IMR-90 (cell line): ENCODE measurements at regions not wholly inside any gene's neighbourhood (a gene's known extent, or its start where the extent isn't known, plus 50 kb on each side); places are given as distances from the start of the nearest gene placed in this dataset.

Experiments
- ATAC-seq: fragments of 200-7000 bp; cut with Tn5 transposase; 2 replicates; pipeline ENCODE4 v1.9.1; 2020; ENCODE audit warnings: low read depth, mild to moderate bottlenecking, moderate library complexity
- BruUV-seq: library from RNA; stranded (reverse); fragments of 400-500 nt; replicated peaks from 2 replicates; lab custom pipeline; 2021; lab: Mats Ljungman, UMichigan
- CTCF ChIA-PET: fragments of 300-600 bp; formaldehyde crosslinking; extraction: SDS; loops from one replicate; lab custom pipeline; 2021; ENCODE audit warnings: antibody characterized with exemption; lab: Yijun Ruan, JAX
- POLR2A ChIA-PET: fragments of 300-600 bp; sonication (Branson Sonifier 250); formaldehyde crosslinking; loops from one replicate; lab custom pipeline; 2022; ENCODE audit warnings: antibody characterized with exemption; ENCODE audit not compliant: unreplicated experiment; lab: Charles Lee
- DNase-seq: peaks from one replicate; pipeline ENCODE4 v3.0.0; 2013
- H2AFZ ChIP-seq: replicated peaks from 2 replicates; pipeline ENCODE3; 2013; ENCODE audit warnings: low read length, mild to moderate bottlenecking; ENCODE audit not compliant: poor library complexity
- H2AK5ac ChIP-seq: 2 replicates; pipeline ENCODE4 v1.6.1; 2013; ENCODE audit warnings: low read depth, low read length, inconsistent platforms
- H2AK9ac ChIP-seq: replicated peaks from 2 replicates; pipeline ENCODE3; 2013; ENCODE audit warnings: mild to moderate bottlenecking, low read depth, low read length, moderate library complexity; ENCODE audit not compliant: poor library complexity
- H2BK120ac ChIP-seq: 2 replicates; pipeline ENCODE4 v1.6.1; 2013; ENCODE audit warnings: low read depth, low read length, inconsistent platforms
- H2BK15ac ChIP-seq: 3 replicates; pipeline ENCODE4 v1.6.1; 2013; ENCODE audit warnings: low read depth, low read length, inconsistent platforms
- H2BK20ac ChIP-seq: 2 replicates; pipeline ENCODE4 v1.6.1; 2013; ENCODE audit warnings: low read depth, mild to moderate bottlenecking, inconsistent platforms, low read length, moderate library complexity
- H2BK5ac ChIP-seq: 2 replicates; pipeline ENCODE4 v1.6.1; 2013; ENCODE audit warnings: mild to moderate bottlenecking, low read depth, low read length, inconsistent platforms; ENCODE audit not compliant: poor library complexity, severe bottlenecking
- H3K14ac ChIP-seq: replicated peaks from 2 replicates; pipeline ENCODE4 v1.6.1; 2013; ENCODE audit warnings: low read depth, low read length, inconsistent platforms
- H3K18ac ChIP-seq: 2 replicates; pipeline ENCODE4 v1.6.1; 2013; ENCODE audit warnings: low read depth, low read length, control low read depth
- H3K23ac ChIP-seq: 2 replicates; pipeline ENCODE4 v1.6.1; 2013; ENCODE audit warnings: low read depth, low read length, inconsistent platforms
- H3K27ac ChIP-seq: 2 replicates; pipeline ENCODE4 v1.5.1; 2013; ENCODE audit warnings: mild to moderate bottlenecking, control low read depth, low read length; ENCODE audit not compliant: insufficient read depth
- H3K27me3 ChIP-seq: 2 replicates; pipeline ENCODE4 v1.6.1; 2013; ENCODE audit warnings: low read length; ENCODE audit not compliant: control insufficient read depth, insufficient read depth
- H3K36me3 ChIP-seq: 2 replicates; pipeline ENCODE4 v1.6.1; 2013; ENCODE audit warnings: low read length, mixed read lengths; ENCODE audit not compliant: control insufficient read depth, insufficient read depth
- H3K4ac ChIP-seq: 2 replicates; pipeline ENCODE4 v1.6.1; 2013; ENCODE audit warnings: low read depth, low read length, inconsistent platforms
- H3K4me1 ChIP-seq: 2 replicates; pipeline ENCODE4 v1.6.1; 2013; ENCODE audit warnings: low read length, mixed read lengths; ENCODE audit not compliant: control insufficient read depth, insufficient read depth
- H3K4me2 ChIP-seq: 2 replicates; pipeline ENCODE4 v1.6.1; 2013; ENCODE audit warnings: low read depth, mild to moderate bottlenecking, control low read depth, low read length, moderate library complexity
- H3K4me3 ChIP-seq: 2 replicates; pipeline ENCODE4 v1.5.1; 2013; ENCODE audit warnings: low read depth, mild to moderate bottlenecking, control low read depth, low read length, moderate library complexity; ENCODE audit not compliant: insufficient read depth
- H3K56ac ChIP-seq: 2 replicates; pipeline ENCODE4 v1.6.1; 2013; ENCODE audit warnings: low read length, inconsistent platforms; ENCODE audit not compliant: insufficient read depth; ENCODE audit errors: extremely low read depth
- H3K79me1 ChIP-seq, 2 experiments: 2 replicates each; pipeline ENCODE4 v1.6.1; 2013; ENCODE audit warnings: low read length in 2 of 2, inconsistent platforms in 1 of 2, low read depth in 1 of 2
- H3K9ac ChIP-seq: 2 replicates; pipeline ENCODE4 v1.6.1; 2013; ENCODE audit warnings: low read depth, low read length, control low read depth
- H3K9me1 ChIP-seq: 2 replicates; pipeline ENCODE4 v1.6.1; 2013; ENCODE audit warnings: low read length, inconsistent platforms; ENCODE audit not compliant: insufficient read depth
- H3K9me3 ChIP-seq: 2 replicates; pipeline ENCODE4 v1.6.1; 2013; ENCODE audit warnings: low read length; ENCODE audit not compliant: control insufficient read depth, insufficient read depth
- H4K20me1 ChIP-seq: 2 replicates; pipeline ENCODE4 v1.6.1; 2013; ENCODE audit warnings: low read length, inconsistent platforms; ENCODE audit not compliant: insufficient read depth
- H4K5ac ChIP-seq: 2 replicates; pipeline ENCODE4 v1.6.1; 2013; ENCODE audit warnings: mild to moderate bottlenecking, low read depth, low read length, control low read depth
- H4K8ac ChIP-seq, 2 experiments: 2 replicates each; pipeline ENCODE4 v1.6.1; 2013; ENCODE audit warnings: low read depth in 2 of 2, low read length in 2 of 2, control low read depth in 1 of 2, inconsistent platforms in 1 of 2
- H4K91ac ChIP-seq: 2 replicates; pipeline ENCODE4 v1.6.1; 2013; ENCODE audit warnings: low read depth, low read length, inconsistent platforms; ENCODE audit not compliant: insufficient read depth
- BHLHE40 ChIP-seq: fragments of 150-350 bp; IDR thresholded peaks from 2 replicates; pipeline ENCODE4 v1.6.1; 2016; ENCODE audit warnings: mild to moderate bottlenecking, low read depth, low read length
- CEBPB ChIP-seq: IDR thresholded peaks from 2 replicates; pipeline ENCODE4 v1.6.1; 2012; ENCODE audit warnings: low read depth, low read length, improper control_type of control experiment
- CHD1 ChIP-seq: IDR thresholded peaks from 2 replicates; pipeline ENCODE4 v1.6.1; 2012; ENCODE audit warnings: low read depth, low read length, improper control_type of control experiment
- ELK1 ChIP-seq: fragments of 150-350 bp; IDR thresholded peaks from 2 replicates; pipeline ENCODE4 v1.6.1; 2016; ENCODE audit warnings: low read depth, mild to moderate bottlenecking, low read length, moderate library complexity, borderline replicate concordance
- FOS ChIP-seq: fragments of 150-350 bp; IDR thresholded peaks from 2 replicates; pipeline ENCODE4 v1.6.1; 2016; ENCODE audit warnings: low read depth, low read length
- MAFK ChIP-seq: IDR thresholded peaks from 2 replicates; pipeline ENCODE4 v1.6.1; 2012; ENCODE audit warnings: low read depth, low read length, improper control_type of control experiment
- MAZ ChIP-seq: IDR thresholded peaks from 2 replicates; pipeline ENCODE4 v1.6.1; 2012; ENCODE audit warnings: low read depth, mild to moderate bottlenecking, low read length, improper control_type of control experiment, moderate library complexity, borderline replicate concordance
- MXI1 ChIP-seq: IDR thresholded peaks from 2 replicates; pipeline ENCODE4 v1.6.1; 2012; ENCODE audit warnings: low read depth, mild to moderate bottlenecking, low read length, moderate library complexity, borderline replicate concordance
- NFE2L2 ChIP-seq: fragments of 150-350 bp; IDR thresholded peaks from 2 replicates; pipeline ENCODE4 v1.6.1; 2016; ENCODE audit warnings: low read depth, mild to moderate bottlenecking, low read length
- POLR2A ChIP-seq: IDR thresholded peaks from 2 replicates; pipeline ENCODE4 v1.6.1; 2012; ENCODE audit warnings: mild to moderate bottlenecking, low read depth, low read length
- RAD21 ChIP-seq: IDR thresholded peaks from 2 replicates; pipeline ENCODE4 v1.6.1; 2012; ENCODE audit warnings: low read length, improper control_type of control experiment
- RCOR1 ChIP-seq: IDR thresholded peaks from 2 replicates; pipeline ENCODE4 v1.6.1; 2012; ENCODE audit warnings: mild to moderate bottlenecking, low read length, improper control_type of control experiment; ENCODE audit not compliant: insufficient replicate concordance
- RFX5 ChIP-seq: IDR thresholded peaks from 2 replicates; pipeline ENCODE4 v1.8.0; 2012; ENCODE audit warnings: low read depth, mild to moderate bottlenecking, low read length, moderate library complexity
- SMC3 ChIP-seq: fragments of 150-350 bp; IDR thresholded peaks from 2 replicates; pipeline ENCODE4 v1.6.1; 2016; ENCODE audit warnings: low read depth, mild to moderate bottlenecking, antibody characterized with exemption, low read length, moderate library complexity
- USF2 ChIP-seq: fragments of 150-350 bp; IDR thresholded peaks from 2 replicates; pipeline ENCODE4 v1.6.1; 2017; ENCODE audit warnings: mild to moderate bottlenecking, antibody characterized with exemption, low read length, low read depth
- WGBS, 2 experiments: methylation state at CpG; one replicate each; pipeline versions ENCODE4 v1.1.5 to v1.1.7; 2013; ENCODE audit warnings: missing lambda C conversion rate in 2 of 2; ENCODE audit not compliant: insufficient read length in 1 of 2; ENCODE audit errors: extremely low coverage in 2 of 2; 5-methylcytosine and 5-hydroxymethylcytosine counted together
- dilution Hi-C: fragments of 300-500 bp; cut with HindIII; formaldehyde crosslinking; loops from one replicate; pipeline ENCODE4 v1.14.3; 2018; ENCODE audit warnings: low sequenced_read_pairs; ENCODE audit not compliant: unreplicated experiment
- in situ Hi-C: fragments of 300-500 bp; cut with MboI; formaldehyde crosslinking; loops from 3 replicates; pipeline ENCODE4 v1.14.3; 2019; ENCODE audit warnings: low sequenced_read_pairs, inconsistent platforms, mixed read lengths
- intact Hi-C: fragments of 100-400 bp; cut with micrococcal nuclease; formaldehyde crosslinking; loops from 2 replicates; pipeline ENCODE4 v1.10.0; 2022
- TF ChIP-seq, protein P1 (sequence below): conservative IDR thresholded peaks from 2 replicates; pipeline ENCODE4 v1.5.1; 2012; ENCODE audit warnings: mild to moderate bottlenecking, low read depth, low read length, improper control_type of control experiment

DNA sequence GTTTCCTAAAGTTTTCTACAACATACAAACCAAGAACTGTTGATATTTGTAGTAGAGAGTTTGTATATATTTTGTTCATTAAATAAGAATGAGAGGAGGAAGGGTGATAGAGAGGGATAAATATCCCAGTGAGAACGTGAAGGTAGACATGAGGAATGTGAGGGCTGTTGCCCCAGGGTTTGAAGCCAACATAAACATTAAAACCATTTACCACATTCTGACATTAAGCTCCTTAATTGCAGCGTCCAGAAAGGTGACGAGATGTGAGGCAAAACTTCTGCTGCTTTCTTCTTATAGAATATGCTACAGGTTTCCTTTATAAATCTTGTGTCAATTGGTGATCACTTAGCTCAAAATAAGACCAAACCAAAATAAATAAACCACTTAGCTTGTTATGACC is 267.8 kb upstream of the CNTN4 start:
- Histone ChIP-seq H4K20me1 (no peaks in the 10 kb centered on the region), H4K91ac (no peak overlapping the region), H3K14ac (no peak overlapping the region), H3K4me1 (no peaks in the 10 kb centered on the region), H3K9me1 (no peaks in the 10 kb centered on the region), H3K9me3 (peaks cover 2% of the 10 kb centered on the region; the same call in 1 of the 2 replicates), H2AK5ac (no peak overlapping the region), H3K79me1 (no peaks in the 10 kb centered on the region), H3K9ac (no peak overlapping the region), H3K4me3 (no peak overlapping the region), H3K23ac (no peak overlapping the region), H3K18ac (no peak overlapping the region), H2BK15ac (no peak overlapping the region), H4K5ac (no peak overlapping the region), H2BK5ac (no peak overlapping the region), H4K8ac (no peak overlapping the region), H3K4ac (no peak overlapping the region), H3K56ac (no peak overlapping the region), H3K27ac (no peak overlapping the region), H3K36me3 (no peaks in the 10 kb centered on the region), H3K4me2 (no peak overlapping the region), H2AFZ (no peak overlapping the region), H2BK120ac (no peak overlapping the region), H2BK20ac (no peak overlapping the region), H3K27me3 (no peaks in the 10 kb centered on the region), H2AK9ac (no peak overlapping the region)
- dilution Hi-C loops (no loop called here), intact Hi-C loops (no loop called here), in situ Hi-C loops (no loop called here)
- WGBS, 2 experiments: no CpG with 5 or more reads among the region's 3 CpGs
- TF ChIP-seq CEBPB (no peak), FOS (no peak), CHD1 (no peak), MXI1 (no peak), SMC3 (no peak), POLR2A (no peak), USF2 (no peak), ELK1 (no peak), MAFK (no peak), RAD21 (no peak), BHLHE40 (no peak), NFE2L2 (no peak), MAZ (no peak), RFX5 (no peak), RCOR1 (no peak)
- TF ChIP-seq, protein P1, sequence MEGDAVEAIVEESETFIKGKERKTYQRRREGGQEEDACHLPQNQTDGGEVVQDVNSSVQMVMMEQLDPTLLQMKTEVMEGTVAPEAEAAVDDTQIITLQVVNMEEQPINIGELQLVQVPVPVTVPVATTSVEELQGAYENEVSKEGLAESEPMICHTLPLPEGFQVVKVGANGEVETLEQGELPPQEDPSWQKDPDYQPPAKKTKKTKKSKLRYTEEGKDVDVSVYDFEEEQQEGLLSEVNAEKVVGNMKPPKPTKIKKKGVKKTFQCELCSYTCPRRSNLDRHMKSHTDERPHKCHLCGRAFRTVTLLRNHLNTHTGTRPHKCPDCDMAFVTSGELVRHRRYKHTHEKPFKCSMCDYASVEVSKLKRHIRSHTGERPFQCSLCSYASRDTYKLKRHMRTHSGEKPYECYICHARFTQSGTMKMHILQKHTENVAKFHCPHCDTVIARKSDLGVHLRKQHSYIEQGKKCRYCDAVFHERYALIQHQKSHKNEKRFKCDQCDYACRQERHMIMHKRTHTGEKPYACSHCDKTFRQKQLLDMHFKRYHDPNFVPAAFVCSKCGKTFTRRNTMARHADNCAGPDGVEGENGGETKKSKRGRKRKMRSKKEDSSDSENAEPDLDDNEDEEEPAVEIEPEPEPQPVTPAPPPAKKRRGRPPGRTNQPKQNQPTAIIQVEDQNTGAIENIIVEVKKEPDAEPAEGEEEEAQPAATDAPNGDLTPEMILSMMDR: no peak
- no TSS peak for BruUV-seq
- ATAC-seq: no peak
- CTCF ChIA-PET: interaction anchor here (0.6 kb wide), 1 partner anchor 13 kb away, joined by 4 read pairs; no protein-coding TSS in a partner anchor
- POLR2A ChIA-PET: no interaction called here
- no peak for DNase-seq
